GM19455 (cell line): ENCODE measurements at regions not wholly inside any gene's neighbourhood (a gene's known extent, or its start where the extent isn't known, plus 50 kb on each side); places are given as distances from the start of the nearest gene placed in this dataset.
"Not testable (repeated sequence)": the region's sequence is repeated elsewhere in the genome, so short reads cannot be mapped to it uniquely, and the experiment has no call there.

ENCODE experiments used
- ATAC-seq: cut with Tn5 transposase; IDR thresholded peaks from one replicate; pipeline ENCODE4 v1.9.1; 2021; ENCODE audit not compliant: unreplicated experiment

DNA sequence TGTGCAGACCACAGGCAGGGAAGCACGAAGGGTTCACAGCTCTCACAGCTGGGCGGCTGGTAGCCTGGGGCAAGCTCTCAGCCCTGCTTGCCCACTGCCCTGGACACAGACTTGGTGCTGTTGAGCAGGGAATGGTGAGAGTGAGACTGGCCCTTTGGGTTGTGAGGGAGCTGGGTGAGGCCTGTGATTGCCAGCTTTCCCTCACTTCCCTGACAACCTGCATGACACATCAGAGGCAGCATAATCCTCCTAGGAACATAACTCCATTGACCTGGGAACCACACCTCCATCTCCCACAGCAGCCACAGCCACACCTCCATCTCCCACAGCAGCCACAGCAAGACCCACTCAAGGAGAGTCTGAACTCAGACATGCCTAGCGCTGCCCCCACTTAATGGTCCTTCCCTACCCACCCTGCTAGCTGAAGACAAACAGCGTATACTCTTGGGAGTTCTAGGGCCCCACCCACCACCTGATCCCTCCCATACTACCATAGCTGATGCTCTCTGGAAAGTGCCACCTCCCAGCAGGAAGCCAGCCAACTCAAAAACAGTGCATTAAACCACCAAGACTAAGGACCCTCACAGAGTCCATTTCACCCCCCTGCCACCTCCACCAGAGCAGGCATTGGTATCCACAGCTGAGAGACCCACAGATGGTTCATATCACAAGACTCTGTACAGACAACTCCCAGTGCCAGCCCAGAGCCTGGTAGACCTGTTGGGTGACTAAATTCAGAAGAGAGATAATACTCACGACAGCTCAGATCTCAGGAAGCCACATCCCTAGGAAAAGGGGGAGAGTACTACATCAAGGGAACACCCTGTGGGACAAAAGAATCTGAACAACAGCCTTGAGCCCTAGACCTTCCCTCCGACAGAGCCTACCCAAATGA, 60.2 kb upstream of the PRSS3 start:
- ATAC-seq = not testable (repeated sequence)

DNA sequence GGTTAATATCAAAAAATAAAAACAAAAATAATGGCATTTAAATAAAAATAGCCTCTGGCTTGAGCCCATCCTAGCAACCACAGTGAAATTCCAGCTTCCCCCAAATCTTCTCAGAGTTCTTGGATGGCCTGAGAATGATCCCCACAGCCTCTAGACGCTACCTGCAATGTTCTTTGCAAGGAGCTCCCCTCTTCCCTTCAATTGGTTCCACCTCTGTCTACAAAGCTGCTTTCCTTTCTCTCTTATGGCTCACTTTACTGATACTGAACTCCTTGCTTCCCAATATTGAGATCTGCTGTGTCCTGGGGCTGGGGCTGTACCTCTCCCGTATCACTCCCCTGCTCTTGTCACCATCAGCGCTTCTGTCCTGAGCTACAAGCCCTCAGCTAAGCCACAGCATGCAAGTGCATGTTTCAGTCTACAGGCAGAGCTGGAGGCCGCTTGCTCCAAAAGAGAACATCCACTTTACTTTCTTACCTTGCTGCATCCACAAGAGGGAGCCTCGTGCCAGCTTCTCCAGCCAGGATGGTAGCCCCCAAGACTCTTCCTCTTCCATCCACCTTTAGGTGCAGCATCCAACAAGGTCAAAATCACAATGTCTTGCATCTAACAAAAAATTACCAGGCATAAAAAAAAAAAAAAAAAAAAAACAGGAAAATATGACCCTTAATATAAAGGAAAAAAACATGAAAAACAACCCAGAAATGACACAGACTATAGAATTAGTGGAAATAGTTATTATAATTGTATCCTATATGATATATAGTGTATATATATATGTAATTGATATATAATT, 57.4 kb upstream of the PRSS3 start:
- no peak for ATAC-seq

DNA sequence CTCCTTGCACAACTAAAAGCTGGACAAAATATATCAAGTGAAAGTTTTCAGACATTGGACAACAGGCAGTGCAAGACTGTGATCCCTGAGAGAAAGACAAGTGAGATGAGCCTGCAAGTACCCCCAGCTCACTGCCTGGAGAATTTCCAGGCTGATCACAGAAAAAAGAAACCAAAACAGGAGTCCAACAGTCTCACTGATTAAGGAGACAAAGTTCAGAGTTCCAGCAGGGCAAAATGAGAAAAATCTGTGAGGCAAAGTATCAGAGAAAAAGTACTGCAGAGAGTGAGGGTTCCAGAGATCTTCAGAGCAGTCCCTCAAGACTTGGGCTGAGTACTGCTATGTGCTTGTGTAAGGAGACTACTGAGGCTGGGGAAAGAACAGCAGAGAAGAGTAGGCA, 56.0 kb upstream of the PRSS3 start:
- no peak for ATAC-seq

DNA sequence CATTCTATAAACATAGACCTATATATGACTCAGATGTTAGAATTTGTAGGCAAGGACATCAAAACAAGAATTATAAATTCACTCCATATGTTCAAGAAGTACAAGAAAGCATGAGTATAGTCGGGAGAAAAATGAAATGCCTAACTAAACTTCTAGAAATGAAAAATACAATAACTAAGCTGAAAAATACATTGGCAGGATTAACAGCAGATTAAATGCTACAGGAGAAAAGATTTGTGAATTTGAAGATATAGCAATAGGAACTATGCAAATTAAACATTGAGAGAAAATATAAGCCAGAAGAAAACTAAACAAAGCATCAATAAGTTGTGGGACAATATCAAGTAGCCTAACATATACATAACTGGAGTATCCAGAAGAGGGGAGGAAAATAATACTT, 55.3 kb upstream of the PRSS3 start:
- ATAC-seq = no peak

DNA sequence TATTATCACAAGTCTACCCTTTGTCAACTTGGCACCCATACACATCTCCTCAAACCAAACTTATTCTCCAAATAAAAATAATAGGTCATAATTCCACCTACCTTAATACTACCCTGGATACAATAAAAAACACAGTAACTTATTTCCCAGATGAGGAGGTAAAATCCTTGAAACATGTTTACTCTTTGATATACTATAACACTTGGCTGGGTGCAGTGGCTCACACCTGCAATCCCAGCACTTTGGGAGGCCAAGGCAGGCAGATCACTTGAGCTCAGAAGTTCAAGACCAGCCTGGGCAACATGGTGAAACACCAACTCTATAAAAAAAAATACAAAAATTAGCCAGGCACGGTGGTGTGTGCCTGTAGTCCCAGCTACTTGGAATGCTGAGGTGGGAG, 54.4 kb upstream of the PRSS3 start:
- not testable (repeated sequence) for ATAC-seq

DNA sequence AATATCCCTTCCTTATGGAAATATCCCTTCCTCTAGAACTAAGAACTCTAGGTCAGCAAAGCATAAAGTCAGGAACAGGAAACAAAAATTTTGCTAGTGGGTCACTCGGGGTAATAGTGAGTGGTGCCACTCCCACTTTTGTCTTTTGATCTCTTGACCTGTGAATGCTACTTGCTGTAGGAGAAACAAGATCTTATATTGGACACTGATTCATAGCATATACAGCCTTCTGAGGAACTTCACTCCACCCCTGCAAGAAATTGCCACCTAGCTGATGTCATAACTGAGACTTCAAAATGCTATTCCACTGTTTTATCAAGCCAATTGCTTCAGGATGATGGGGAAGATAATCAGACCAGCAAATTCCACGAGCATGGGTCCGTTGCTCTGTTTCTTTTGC, 53.3 kb upstream of the PRSS3 start:
- ATAC-seq = no peak

DNA sequence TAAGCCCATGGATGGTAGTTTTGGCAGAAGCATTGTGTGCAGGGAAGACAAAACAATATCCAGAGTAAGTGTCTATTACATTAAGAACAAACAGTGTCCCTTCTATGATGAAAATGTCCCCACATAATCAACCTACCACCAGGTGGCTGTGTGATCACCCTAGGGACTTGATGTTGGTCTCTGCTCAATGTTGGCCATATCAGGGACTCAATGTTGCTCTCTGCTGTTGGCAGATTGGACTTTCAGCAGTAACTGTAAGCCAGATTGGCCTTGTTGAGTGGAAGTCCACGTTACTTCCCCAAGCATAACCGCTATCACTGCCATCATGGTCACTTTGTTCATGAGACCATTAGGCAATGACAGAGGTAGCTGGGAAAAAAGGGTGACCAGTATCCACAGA, 52.8 kb upstream of the PRSS3 start:
- ATAC-seq = no peak
